ENCODE measurements at regions not wholly inside any gene's neighbourhood (a gene's known extent, or its start where the extent isn't known, plus 50 kb on each side); places are given as distances from the start of the nearest gene placed in this dataset.
A peak's percentile ranks its signal among the peaks of the same experiment; 100 is the strongest.

GRCh38 chr5:73306078-73306719 lies 133.2 kb downstream of the TMEM174 start:
- ATAC-seq (no peak), DNase-seq (no peak)
- Mint-ChIP-seq H3K4me1 (no peaks in the 10 kb centered on the region), H3K36me3 (ENCODE audit: low read depth) (peaks cover 5% of the 10 kb centered on the region), H3K4me3 (no peak overlapping the region), H3K27ac (no peak overlapping the region), H3K27me3 (peaks cover 85% of the 10 kb centered on the region)
- no peaks in the 10 kb centered on the region for H3K9me3 ChIP-seq (ENCODE audit: control insufficient read depth, low read length, poor library complexity, severe bottlenecking)

GRCh38 chr5:73305386-73305785 lies 132.4 kb downstream of the TMEM174 start:
- H3K9me3 ChIP-seq (ENCODE audit: control insufficient read depth, low read length, poor library complexity, severe bottlenecking): no peaks in the 10 kb centered on the region
- Mint-ChIP-seq H3K4me1 (peaks cover 5% of the 10 kb centered on the region), H3K4me3 (no peak overlapping the region), H3K27ac (no peak overlapping the region), H3K27me3 (peaks cover 93% of the 10 kb centered on the region), H3K36me3 (ENCODE audit: low read depth) (peaks cover 8% of the 10 kb centered on the region)
- DNase-seq: no peak
- no peak for ATAC-seq

GRCh38 chr5:73304381-73304780 lies 131.4 kb downstream of the TMEM174 start:
- Mint-ChIP-seq H3K4me1 (peaks cover 10% of the 10 kb centered on the region), H3K27ac (no peak overlapping the region), H3K4me3 (no peak overlapping the region), H3K36me3 (ENCODE audit: low read depth) (peaks cover 13% of the 10 kb centered on the region), H3K27me3 (peaks cover 95% of the 10 kb centered on the region)
- no peak for ATAC-seq
- H3K9me3 ChIP-seq (ENCODE audit: control insufficient read depth, low read length, poor library complexity, severe bottlenecking): no peaks in the 10 kb centered on the region
- DNase-seq: no peak

- no peak for ATAC-seq
Measured at GRCh38 chr5:73303148-73304079, 130.4 kb downstream of the TMEM174 start.

GRCh38 chr5:73302797-73303147 lies 129.8 kb downstream of the TMEM174 start:
- H3K4me1 Mint-ChIP-seq: peaks cover 16% of the 10 kb centered on the region
- H3K9me3 ChIP-seq (ENCODE audit: control insufficient read depth, low read length, poor library complexity, severe bottlenecking): no peaks in the 10 kb centered on the region
- ATAC-seq: no peak
- no peak for DNase-seq
- H3K27ac Mint-ChIP-seq: no peak overlapping the region
- no peak overlapping the region for H3K4me3 Mint-ChIP-seq
- peaks cover 93% of the 10 kb centered on the region for H3K27me3 Mint-ChIP-seq
- peaks cover 11% of the 10 kb centered on the region for H3K36me3 Mint-ChIP-seq (ENCODE audit: low read depth)

More at GRCh38 chr5:73303148-73304079, 130.4 kb downstream of the TMEM174 start:
- peaks cover 16% of the 10 kb centered on the region for H3K4me1 Mint-ChIP-seq
- no peak for DNase-seq
- H3K9me3 ChIP-seq (ENCODE audit: control insufficient read depth, low read length, poor library complexity, severe bottlenecking): no peaks in the 10 kb centered on the region
- H3K4me3 Mint-ChIP-seq: no peak overlapping the region
- peaks cover 97% of the 10 kb centered on the region for H3K27me3 Mint-ChIP-seq
- H3K36me3 Mint-ChIP-seq (ENCODE audit: low read depth): peaks cover 13% of the 10 kb centered on the region
- no peak overlapping the region for H3K27ac Mint-ChIP-seq

- Mint-ChIP-seq H3K4me1 (peaks cover 16% of the 10 kb centered on the region), H3K36me3 (ENCODE audit: low read depth) (peaks cover 13% of the 10 kb centered on the region), H3K27me3 (peaks cover 93% of the 10 kb centered on the region), H3K4me3 (peak overlapping the region; percentile 5), H3K27ac (peak overlapping the region; percentile 27)
- no peak for ATAC-seq
- no peaks in the 10 kb centered on the region for H3K9me3 ChIP-seq (ENCODE audit: control insufficient read depth, low read length, poor library complexity, severe bottlenecking)
- DNase-seq: no peak
Measured at GRCh38 chr5:73301208-73301901, 128.4 kb downstream of the TMEM174 start.

GRCh38 chr5:73300337-73301207 lies 127.6 kb downstream of the TMEM174 start:
- Mint-ChIP-seq H3K27ac (peak overlapping the region; percentile 27), H3K4me3 (no peak overlapping the region), H3K27me3 (peaks cover 93% of the 10 kb centered on the region), H3K4me1 (peaks cover 16% of the 10 kb centered on the region), H3K36me3 (ENCODE audit: low read depth) (peaks cover 13% of the 10 kb centered on the region)
- ATAC-seq: no peak
- no peak for DNase-seq
- H3K9me3 ChIP-seq (ENCODE audit: control insufficient read depth, low read length, poor library complexity, severe bottlenecking): no peaks in the 10 kb centered on the region

- H3K4me3 Mint-ChIP-seq: no peak overlapping the region
- DNase-seq (no peak), ATAC-seq (no peak)
- H3K36me3 Mint-ChIP-seq (ENCODE audit: low read depth): peaks cover 13% of the 10 kb centered on the region
- peaks cover 16% of the 10 kb centered on the region for H3K4me1 Mint-ChIP-seq
- no peaks in the 10 kb centered on the region for H3K9me3 ChIP-seq (ENCODE audit: control insufficient read depth, low read length, poor library complexity, severe bottlenecking)
- peak overlapping the region; percentile 37 for H3K27ac Mint-ChIP-seq
- H3K27me3 Mint-ChIP-seq: peaks cover 93% of the 10 kb centered on the region
Measured at GRCh38 chr5:73299665-73300336, 126.8 kb downstream of the TMEM174 start.

GRCh38 chr5:73298772-73299630 lies 126.0 kb downstream of the TMEM174 start:
- no peak for DNase-seq
- H3K9me3 ChIP-seq (ENCODE audit: control insufficient read depth, low read length, poor library complexity, severe bottlenecking): no peaks in the 10 kb centered on the region
- no peak for ATAC-seq
- Mint-ChIP-seq H3K27ac (peak overlapping the region; percentile 37), H3K36me3 (ENCODE audit: low read depth) (peaks cover 13% of the 10 kb centered on the region), H3K4me3 (peak overlapping the region; percentile 71), H3K4me1 (peaks cover 16% of the 10 kb centered on the region), H3K27me3 (peaks cover 91% of the 10 kb centered on the region)

GRCh38 chr5:73298251-73298771 lies 125.3 kb downstream of the TMEM174 start:
- Mint-ChIP-seq H3K4me1 (peaks cover 16% of the 10 kb centered on the region), H3K4me3 (peak overlapping the region; percentile 51), H3K36me3 (ENCODE audit: low read depth) (peaks cover 13% of the 10 kb centered on the region), H3K27me3 (peaks cover 91% of the 10 kb centered on the region), H3K27ac (no peak overlapping the region)
- ATAC-seq (no peak), DNase-seq (no peak)
- H3K9me3 ChIP-seq (ENCODE audit: control insufficient read depth, low read length, poor library complexity, severe bottlenecking): no peaks in the 10 kb centered on the region

- Mint-ChIP-seq H3K27ac (no peak overlapping the region), H3K27me3 (peaks cover 91% of the 10 kb centered on the region), H3K36me3 (ENCODE audit: low read depth) (peaks cover 10% of the 10 kb centered on the region), H3K4me1 (peaks cover 16% of the 10 kb centered on the region), H3K4me3 (peak overlapping the region; percentile 19)
- DNase-seq (no peak), ATAC-seq (no peak)
- no peaks in the 10 kb centered on the region for H3K9me3 ChIP-seq (ENCODE audit: control insufficient read depth, low read length, poor library complexity, severe bottlenecking)
Measured at GRCh38 chr5:73297430-73297829, 124.4 kb downstream of the TMEM174 start.

All from T-helper 17 cell (primary cell).